HG03342 (cell line): ENCODE measurements at regions not wholly inside any gene's neighbourhood (a gene's known extent, or its start where the extent isn't known, plus 50 kb on each side); places are given as distances from the start of the nearest gene placed in this dataset.

Experiments
- ATAC-seq: cut with Tn5 transposase; IDR thresholded peaks from one replicate; pipeline ENCODE4 v1.9.1; 2021; ENCODE audit warnings: mild to moderate bottlenecking, moderate library complexity; ENCODE audit not compliant: unreplicated experiment

- peak; percentile 62 for ATAC-seq
Observed at GRCh38 chr5:65068410-65068809, 299.7 kb downstream of the CWC27 start.

DNA sequence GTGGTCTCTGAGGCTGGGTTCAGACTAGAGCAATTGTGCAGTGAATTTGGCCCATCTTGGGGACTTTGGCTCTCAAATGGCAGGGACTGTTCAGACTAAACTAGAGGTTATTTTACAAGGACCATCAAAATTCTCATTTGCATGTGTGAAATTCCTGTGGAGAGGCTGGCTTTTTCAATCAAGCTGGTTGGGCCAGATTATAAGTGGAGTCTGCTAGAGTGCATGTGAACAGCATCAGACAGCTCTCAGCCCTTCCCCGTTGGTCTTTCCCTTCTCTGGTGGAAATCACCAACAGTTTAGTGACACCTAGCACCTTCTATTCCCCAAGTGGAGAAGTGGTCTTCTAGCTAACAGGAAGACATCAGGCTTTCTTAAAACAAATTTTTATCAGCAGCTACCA, 301.3 kb downstream of the CWC27 start:
- ATAC-seq: no peak

DNA sequence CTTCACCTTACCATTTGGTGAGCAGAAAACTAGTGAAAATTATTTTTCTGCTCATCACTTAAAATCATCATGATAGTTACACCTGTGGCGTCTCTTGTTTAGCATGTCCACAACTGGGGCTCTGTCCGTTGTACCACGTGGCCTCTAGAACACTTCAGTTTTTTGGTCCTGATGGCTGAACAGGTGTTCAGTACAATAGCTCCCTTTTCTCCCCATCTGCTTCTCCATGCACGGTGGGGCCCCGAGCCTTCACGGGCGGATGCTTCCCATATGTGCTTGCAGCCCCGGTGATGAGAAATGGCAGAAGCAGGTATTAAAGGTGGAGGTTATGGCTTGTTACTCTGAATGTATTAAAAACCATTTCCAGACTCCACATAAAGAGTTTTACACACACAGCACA, 304.1 kb downstream of the CWC27 start:
- ATAC-seq: no peak

DNA sequence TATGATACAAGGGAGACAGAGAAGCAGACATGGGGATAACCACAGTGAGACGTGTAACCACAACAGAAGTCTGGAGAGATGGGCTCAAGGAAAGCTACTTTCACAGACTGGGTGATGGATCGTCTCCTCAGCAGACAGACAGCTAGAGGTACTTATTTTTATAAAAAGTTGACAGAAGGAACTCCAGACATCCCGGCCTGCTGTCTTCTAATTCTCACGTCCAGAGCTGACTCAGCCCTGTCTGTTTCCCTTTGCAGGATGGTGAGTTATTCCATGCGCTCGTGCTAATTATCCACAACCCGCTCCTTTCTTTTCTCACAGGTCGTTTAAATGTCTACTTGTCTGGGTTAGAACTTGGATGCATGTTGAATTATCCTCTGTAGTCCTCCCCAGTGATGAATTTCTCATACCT, 304.5 kb downstream of the CWC27 start:
- no peak for ATAC-seq

- ATAC-seq: no peak
Observed at GRCh38 chr5:65075623-65076250, 307.0 kb downstream of the CWC27 start.

GRCh38 chr5:65076251-65076869, 307.6 kb downstream of the CWC27 start:
- peak; percentile 85 for ATAC-seq

GRCh38 chr5:65077653-65078052, 308.9 kb downstream of the CWC27 start:
- no peak for ATAC-seq

GRCh38 chr5:65078331-65078730, 309.6 kb downstream of the CWC27 start:
- no peak for ATAC-seq

DNA sequence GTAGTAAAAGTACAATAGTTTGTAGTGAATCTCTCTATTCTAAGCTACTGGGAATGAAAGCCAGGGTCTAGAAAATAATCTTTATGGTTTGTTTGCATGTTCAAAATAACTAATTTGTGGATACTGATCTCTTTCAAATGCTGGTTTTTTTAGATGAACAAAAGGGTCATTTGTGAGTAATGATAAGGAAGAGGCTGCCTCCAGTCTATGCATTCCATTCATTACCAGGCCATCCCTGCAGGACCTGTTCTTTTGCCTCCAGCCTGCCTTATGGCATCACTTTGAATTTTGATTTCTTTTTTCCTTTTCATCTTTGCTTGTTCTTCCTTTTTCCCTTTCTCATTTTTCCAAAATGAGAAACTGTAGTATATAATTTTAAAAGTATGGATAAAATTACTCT, 312.3 kb downstream of the CWC27 start:
- ATAC-seq: no peak

DNA sequence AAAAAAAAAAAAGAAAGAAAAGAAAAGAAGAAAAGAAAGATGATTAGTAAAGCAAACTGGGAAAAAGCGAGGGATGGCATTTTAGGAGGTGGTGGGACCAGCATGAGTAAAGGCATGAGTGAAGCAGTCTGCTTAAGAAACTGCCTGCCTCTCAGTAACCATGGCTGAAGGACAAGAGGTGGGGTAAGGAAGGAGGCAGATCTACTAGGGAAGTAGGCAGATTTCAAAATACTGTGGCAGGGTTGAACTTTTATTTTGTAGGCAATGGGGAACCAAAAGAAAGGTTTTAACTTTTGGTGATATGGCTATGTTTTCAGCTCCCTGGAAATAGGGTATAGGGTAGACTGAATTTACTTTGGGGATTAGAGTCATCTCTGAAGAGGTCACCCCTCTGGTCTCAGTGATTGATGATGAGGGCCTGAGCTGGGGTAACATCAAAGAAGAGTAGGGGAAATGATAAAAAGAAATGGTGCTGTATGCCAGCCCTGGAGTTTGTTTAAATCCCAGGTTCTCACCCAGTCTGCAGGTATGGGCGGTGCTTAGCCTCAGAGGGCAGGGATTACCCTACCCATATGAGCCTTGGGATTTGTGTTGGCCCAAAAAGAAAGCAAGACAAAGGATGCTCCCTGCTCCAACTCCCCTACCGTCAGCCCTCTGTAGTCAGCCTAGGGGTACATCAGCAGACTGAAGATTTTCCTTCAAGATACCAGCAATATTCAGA, 316.2 kb downstream of the CWC27 start:
- ATAC-seq: no peak

- no peak for ATAC-seq
Observed at GRCh38 chr5:65085516-65085850, 316.8 kb downstream of the CWC27 start.

GRCh38 chr5:65086234-65086890, 317.6 kb downstream of the CWC27 start:
- no peak for ATAC-seq

GRCh38 chr5:65087154-65087553, 318.4 kb downstream of the CWC27 start:
- no peak for ATAC-seq

GRCh38 chr5:65094279-65094678, 325.5 kb downstream of the CWC27 start:
- ATAC-seq: no peak

- no peak for ATAC-seq
Observed at GRCh38 chr5:65098393-65098792, 329.7 kb downstream of the CWC27 start.
